ENCODE measurements at regions not wholly inside any gene's neighbourhood (a gene's known extent, or its start where the extent isn't known, plus 50 kb on each side); places are given as distances from the start of the nearest gene placed in this dataset.

- H3K27me3 Mint-ChIP-seq (ENCODE audit: low read depth, poor library complexity) = no peaks in the 10 kb centered on the region
- no peaks in the 10 kb centered on the region for H3K9me3 Mint-ChIP-seq
- no peak overlapping the region for H3K4me3 Mint-ChIP-seq
- DNase-seq = no peak
- H3K36me3 Mint-ChIP-seq (ENCODE audit: low read depth) = peaks cover 69% of the 10 kb centered on the region
- H3K27ac Mint-ChIP-seq = no peak overlapping the region
- H3K4me1 Mint-ChIP-seq = peaks cover 8% of the 10 kb centered on the region
- TF ChIP-seq CTCF (IDR thresholded peaks at IDR 0.05) = no peak
Measured at GRCh38 chr3:124413393-124413792, 316.9 kb upstream of the UMPS start.

GRCh38 chr3:124413989-124414598 lies 316.2 kb upstream of the UMPS start:
- no peaks in the 10 kb centered on the region for H3K27me3 Mint-ChIP-seq (ENCODE audit: low read depth, poor library complexity)
- no peak for TF ChIP-seq CTCF (IDR thresholded peaks at IDR 0.05)
- H3K4me1 Mint-ChIP-seq = peaks cover 8% of the 10 kb centered on the region
- H3K9me3 Mint-ChIP-seq = no peaks in the 10 kb centered on the region
- no peak overlapping the region for H3K4me3 Mint-ChIP-seq
- no peak overlapping the region for H3K27ac Mint-ChIP-seq
- no peak for DNase-seq
- H3K36me3 Mint-ChIP-seq (ENCODE audit: low read depth) = peaks cover 66% of the 10 kb centered on the region

GRCh38 chr3:124415446-124415960 lies 314.7 kb upstream of the UMPS start:
- TF ChIP-seq CTCF (IDR thresholded peaks at IDR 0.05) = no peak

GRCh38 chr3:124419303-124419702 lies 310.9 kb upstream of the UMPS start:
- no peak for TF ChIP-seq CTCF (IDR thresholded peaks at IDR 0.05)
- no peak overlapping the region for H3K27ac Mint-ChIP-seq

More at GRCh38 chr3:124415446-124415960, 314.7 kb upstream of the UMPS start:
- H3K9me3 Mint-ChIP-seq = no peaks in the 10 kb centered on the region
- H3K36me3 Mint-ChIP-seq (ENCODE audit: low read depth) = peaks cover 70% of the 10 kb centered on the region
- no peak for DNase-seq
- peaks cover 8% of the 10 kb centered on the region for H3K4me1 Mint-ChIP-seq
- H3K4me3 Mint-ChIP-seq = no peak overlapping the region
- H3K27ac Mint-ChIP-seq = no peak overlapping the region
- no peaks in the 10 kb centered on the region for H3K27me3 Mint-ChIP-seq (ENCODE audit: low read depth, poor library complexity)

GRCh38 chr3:124420392-124420791 lies 309.9 kb upstream of the UMPS start:
- no peak for DNase-seq
- H3K27ac Mint-ChIP-seq = no peak overlapping the region
- TF ChIP-seq CTCF (IDR thresholded peaks at IDR 0.05) = no peak
- peaks cover 15% of the 10 kb centered on the region for H3K4me1 Mint-ChIP-seq
- H3K9me3 Mint-ChIP-seq = no peaks in the 10 kb centered on the region
- H3K36me3 Mint-ChIP-seq (ENCODE audit: low read depth) = peaks cover 65% of the 10 kb centered on the region
- no peak overlapping the region for H3K4me3 Mint-ChIP-seq
- H3K27me3 Mint-ChIP-seq (ENCODE audit: low read depth, poor library complexity) = no peaks in the 10 kb centered on the region

More at GRCh38 chr3:124419303-124419702, 310.9 kb upstream of the UMPS start:
- H3K4me1 Mint-ChIP-seq = peaks cover 8% of the 10 kb centered on the region
- H3K4me3 Mint-ChIP-seq = no peak overlapping the region
- H3K36me3 Mint-ChIP-seq (ENCODE audit: low read depth) = peaks cover 67% of the 10 kb centered on the region
- DNase-seq = no peak
- H3K9me3 Mint-ChIP-seq = no peaks in the 10 kb centered on the region
- no peaks in the 10 kb centered on the region for H3K27me3 Mint-ChIP-seq (ENCODE audit: low read depth, poor library complexity)

- Mint-ChIP-seq H3K9me3 (no peaks in the 10 kb centered on the region), H3K36me3 (ENCODE audit: low read depth) (peaks cover 64% of the 10 kb centered on the region), H3K27ac (no peak overlapping the region), H3K4me3 (no peak overlapping the region), H3K4me1 (peaks cover 23% of the 10 kb centered on the region), H3K27me3 (ENCODE audit: low read depth, poor library complexity) (no peaks in the 10 kb centered on the region)
- no peak for TF ChIP-seq CTCF (IDR thresholded peaks at IDR 0.05)
- no peak for DNase-seq
Measured at GRCh38 chr3:124422805-124423204, 307.4 kb upstream of the UMPS start.

Measured in nephron progenitor cell (in vitro differentiated cells).